GM19238 (cell line): ENCODE measurements at regions not wholly inside any gene's neighbourhood (a gene's known extent, or its start where the extent isn't known, plus 50 kb on each side); places are given as distances from the start of the nearest gene placed in this dataset.

ENCODE experiments used
- DNase-seq: peaks from one replicate; pipeline ENCODE4 v3.0.0; 2011; ENCODE audit warnings: low spot score; ENCODE audit not compliant: insufficient read length

GRCh38 chr6:145043926-145044500 lies 691.3 kb downstream of the EPM2A start:
- DNase-seq, result no peak

DNA sequence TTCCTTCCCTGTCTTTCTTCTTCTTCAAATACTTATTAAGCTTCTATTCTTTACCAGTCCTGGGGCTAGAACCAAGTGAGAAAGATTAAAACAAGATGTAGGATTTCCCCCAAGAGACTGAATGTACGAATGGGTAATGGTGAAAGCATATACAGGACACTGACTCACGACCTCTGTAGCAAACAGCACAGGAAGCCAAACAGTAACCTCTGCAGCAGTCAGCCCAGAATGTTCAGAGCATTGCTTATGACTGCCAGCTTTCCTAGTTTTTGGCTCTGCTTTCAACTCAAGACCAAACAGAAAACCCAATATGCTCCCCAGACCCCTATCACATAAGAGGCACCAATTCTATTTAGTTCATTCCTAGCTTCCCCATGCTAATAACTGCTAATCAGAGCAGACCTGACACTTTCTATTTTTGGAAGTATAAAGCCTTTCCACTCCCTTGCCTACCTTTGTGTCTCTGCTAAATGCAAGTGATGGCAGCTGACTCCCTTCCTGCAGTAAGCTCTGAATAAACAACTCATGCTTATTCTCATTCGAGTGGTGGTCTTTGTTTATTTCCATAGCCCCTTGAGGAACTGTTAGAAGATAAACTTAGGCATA lies 690.6 kb downstream of the EPM2A start:
- no peak for DNase-seq

DNA sequence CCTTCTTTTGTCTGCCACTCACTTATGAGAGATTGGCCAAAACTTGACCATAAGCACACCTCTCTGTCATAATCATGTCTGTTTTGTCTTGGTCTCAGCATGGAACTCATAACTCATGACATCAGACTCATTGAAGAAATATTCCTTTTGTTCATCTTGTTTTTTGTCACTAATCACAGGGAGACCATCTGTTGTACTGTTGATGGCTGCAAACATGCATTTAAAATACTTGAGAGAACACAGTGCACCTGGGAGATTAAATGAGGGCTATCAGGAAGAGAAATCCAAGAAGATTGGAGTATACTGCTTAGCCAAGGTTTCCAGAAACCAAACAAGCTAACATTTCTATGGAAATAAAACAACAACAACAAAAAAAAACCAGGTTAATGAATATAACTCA lies 689.7 kb downstream of the EPM2A start:
- no peak for DNase-seq

- no peak for DNase-seq
These were observed 687.4 kb downstream of the EPM2A start for GRCh38 chr6:145047891-145048290.

- no peak for DNase-seq
These were observed 683.7 kb downstream of the EPM2A start for GRCh38 chr6:145051661-145052060.

GRCh38 chr6:145055567-145055966 lies 679.8 kb downstream of the EPM2A start:
- no peak for DNase-seq

DNA sequence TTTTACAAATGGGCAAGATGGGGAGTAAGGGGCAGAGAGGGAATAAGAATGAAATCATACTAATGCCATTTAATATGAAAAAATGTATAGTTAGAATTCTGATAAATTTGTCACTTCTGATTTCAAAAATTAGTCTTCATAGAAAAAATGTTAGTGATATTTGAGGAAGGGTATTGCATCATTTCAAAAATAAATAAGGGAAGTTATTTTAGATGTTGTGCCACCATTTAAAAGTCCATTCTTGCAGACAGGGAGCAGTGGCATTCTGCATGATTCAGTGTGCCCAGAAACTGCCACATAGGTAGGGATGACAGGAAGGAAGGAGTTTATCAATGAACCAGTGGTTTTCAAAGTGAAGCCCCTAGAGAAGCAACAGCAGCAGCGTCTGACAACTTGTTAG lies 674.6 kb downstream of the EPM2A start:
- DNase-seq, result no peak

GRCh38 chr6:145063091-145063490 lies 672.2 kb downstream of the EPM2A start:
- no peak for DNase-seq

DNA sequence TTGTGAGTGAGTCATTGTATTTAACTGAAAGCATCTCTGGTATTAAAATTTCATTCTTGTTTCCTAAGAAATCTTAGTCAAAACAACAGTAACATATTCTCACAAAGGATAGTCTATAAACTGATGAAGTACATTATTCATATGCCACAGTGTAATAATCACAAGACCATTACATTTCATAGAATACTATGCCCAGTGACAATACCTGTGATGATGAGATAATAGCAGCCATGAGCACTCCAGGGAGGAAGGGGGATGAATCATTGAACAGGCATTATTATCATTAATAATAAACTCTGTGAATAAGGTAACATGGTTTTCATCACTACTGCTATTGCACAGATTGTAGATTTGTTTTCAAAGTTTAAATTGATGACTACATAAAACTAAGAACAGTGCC lies 667.9 kb downstream of the EPM2A start:
- DNase-seq, result no peak

DNA sequence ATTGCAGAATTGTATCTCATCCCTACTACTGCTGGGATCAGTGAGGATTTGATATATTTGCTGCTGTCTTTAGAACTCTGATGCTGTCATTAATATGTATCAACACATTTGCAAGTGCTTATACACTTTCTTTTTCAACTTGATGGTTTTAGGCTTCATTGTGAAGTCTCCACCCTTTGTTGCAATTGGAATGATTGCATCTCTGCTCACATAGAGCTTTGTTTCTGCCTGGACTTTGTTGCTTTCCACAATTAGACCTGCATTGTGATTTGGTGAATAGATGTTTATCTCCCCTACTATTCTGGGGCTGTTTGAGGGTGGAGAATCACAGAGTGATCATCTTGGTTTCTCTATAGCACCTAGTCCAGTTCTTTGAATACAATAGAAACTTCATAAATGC lies 666.7 kb downstream of the EPM2A start:
- no peak for DNase-seq

- DNase-seq, result no peak
These were observed 665.4 kb downstream of the EPM2A start for GRCh38 chr6:145069966-145070365.

GRCh38 chr6:145070791-145071190 lies 664.5 kb downstream of the EPM2A start:
- DNase-seq, result no peak

DNA sequence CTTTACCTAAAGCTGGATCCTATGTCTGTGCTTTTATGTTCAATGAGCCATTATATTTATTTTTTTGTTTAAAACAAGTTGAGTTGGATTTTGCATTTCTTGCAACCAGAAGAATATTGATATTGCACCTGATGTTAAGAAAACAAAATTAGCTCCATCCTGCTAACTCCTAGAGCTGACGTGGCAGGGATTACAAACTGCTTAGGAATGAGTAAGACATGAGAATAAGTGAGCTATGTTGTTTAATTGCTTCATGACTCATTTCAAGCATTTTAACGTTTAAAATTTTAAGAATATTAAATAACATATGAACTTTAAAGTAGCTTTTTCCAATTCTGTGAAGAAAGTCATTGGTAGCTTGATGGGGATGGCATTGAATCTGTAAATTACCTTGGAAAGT lies 663.5 kb downstream of the EPM2A start:
- DNase-seq, result no peak

- no peak for DNase-seq
These were observed 661.5 kb downstream of the EPM2A start for GRCh38 chr6:145073811-145074210.

- no peak for DNase-seq
These were observed 660.5 kb downstream of the EPM2A start for GRCh38 chr6:145074805-145075204.

- no peak for DNase-seq
These were observed 659.9 kb downstream of the EPM2A start for GRCh38 chr6:145075425-145075824.

GRCh38 chr6:145076115-145076841 lies 659.0 kb downstream of the EPM2A start:
- DNase-seq, result no peak

- DNase-seq, result no peak
These were observed 657.9 kb downstream of the EPM2A start for GRCh38 chr6:145077382-145077781.

GRCh38 chr6:145080651-145081050 lies 654.7 kb downstream of the EPM2A start:
- no peak for DNase-seq

DNA sequence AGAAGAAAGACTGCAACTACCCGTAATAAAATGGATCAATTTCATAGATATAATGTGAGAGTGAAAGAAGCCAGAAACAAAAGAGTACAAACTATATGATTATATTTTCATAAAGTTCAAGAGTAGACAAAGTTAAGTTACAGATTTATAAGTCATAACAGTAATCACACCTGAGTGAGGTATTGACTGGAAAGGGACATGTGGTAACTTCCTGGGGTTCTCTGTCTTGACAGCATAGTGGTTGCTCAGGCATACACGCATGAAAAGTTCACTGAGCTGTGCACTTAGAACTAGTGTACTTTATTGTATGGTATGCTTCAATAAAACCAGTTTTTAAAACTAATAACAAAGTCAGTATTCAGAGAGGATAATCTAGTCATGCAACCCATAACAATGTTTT lies 653.6 kb downstream of the EPM2A start:
- DNase-seq, result no peak

DNA sequence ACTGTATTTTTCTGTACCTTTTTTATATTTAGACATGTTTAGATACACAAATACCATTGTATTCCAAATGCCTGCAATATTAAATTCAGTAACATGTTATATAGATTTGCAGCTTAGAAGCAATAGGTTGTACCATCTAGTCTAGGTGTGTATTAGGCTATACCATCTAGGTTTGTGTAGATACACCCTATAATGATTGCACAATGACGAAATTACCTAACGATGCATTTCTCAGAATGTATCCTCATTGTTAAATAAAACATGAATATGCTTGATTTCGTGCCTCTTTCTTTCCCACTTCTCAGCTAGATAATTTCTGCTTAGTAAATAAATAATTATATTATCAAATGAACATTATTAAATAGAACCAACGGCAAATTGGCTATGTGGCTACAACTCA lies 653.0 kb downstream of the EPM2A start:
- no peak for DNase-seq

DNA sequence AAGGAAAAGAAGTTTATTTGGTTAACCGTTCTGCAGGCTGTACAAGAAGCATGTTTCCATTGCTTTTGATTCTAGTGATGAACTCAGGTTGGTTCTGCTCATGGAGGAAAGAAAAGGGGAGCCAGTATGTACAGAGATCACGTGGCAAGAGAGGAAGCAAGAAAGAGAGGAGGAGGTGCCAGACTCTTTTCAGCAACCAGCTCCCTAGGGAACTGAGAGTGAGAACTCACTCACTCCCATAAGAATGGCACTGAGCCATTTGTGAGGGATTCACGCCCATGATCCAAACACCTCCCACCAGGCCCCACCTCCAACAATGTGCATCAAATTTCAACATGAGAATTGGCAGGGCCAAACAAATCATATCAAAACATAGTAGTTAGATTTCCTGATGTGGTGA lies 649.1 kb downstream of the EPM2A start:
- no peak for DNase-seq

DNA sequence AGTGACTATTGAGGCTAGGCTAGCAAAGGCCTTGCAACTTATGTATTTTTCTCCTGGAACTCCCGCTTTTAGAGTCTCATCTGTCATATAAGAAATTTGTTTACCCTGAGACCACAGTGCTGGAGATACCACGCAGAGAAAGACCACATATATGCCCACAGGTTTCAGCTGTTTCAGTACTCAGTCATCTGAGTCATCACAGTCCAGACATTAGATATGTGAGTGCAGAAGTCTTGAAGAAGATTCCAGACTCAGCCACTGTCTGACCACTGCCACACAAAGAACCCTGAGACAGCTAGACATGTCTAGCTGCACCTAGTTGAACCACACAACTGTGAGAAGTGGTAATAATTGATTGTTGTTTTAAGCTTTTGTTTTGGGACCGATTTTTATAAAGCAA lies 648.3 kb downstream of the EPM2A start:
- DNase-seq, result no peak
